Stimulated activated CD4-positive, alpha-beta T cell treated with anti-CD3 and anti-CD28 coated beads, Interleukin-2, amount 100 ng/mL, for 48 hours (primary cell): ENCODE measurements at regions not wholly inside any gene's neighbourhood (a gene's known extent, or its start where the extent isn't known, plus 50 kb on each side); places are given as distances from the start of the nearest gene placed in this dataset.
"Not testable (repeated sequence)": the region's sequence is repeated elsewhere in the genome, so short reads cannot be mapped to it uniquely, and the experiment has no call there.

Experiments
- DNase-seq, 2 donors: peaks; one replicate each; pipeline ENCODE4 v3.0.0-alpha.2; 2020

GRCh38 chr13:61358599-61358998 lies 57.0 kb downstream of the PCDH20 start:
- DNase-seq: no peak

- DNase-seq: no peak
These were observed 65.3 kb downstream of the PCDH20 start for GRCh38 chr13:61350341-61350740.

- DNase-seq: no peak
These were observed 76.5 kb downstream of the PCDH20 start for GRCh38 chr13:61339054-61339621.

- no peak for DNase-seq
These were observed 99.0 kb downstream of the PCDH20 start for GRCh38 chr13:61316647-61317046.

DNA sequence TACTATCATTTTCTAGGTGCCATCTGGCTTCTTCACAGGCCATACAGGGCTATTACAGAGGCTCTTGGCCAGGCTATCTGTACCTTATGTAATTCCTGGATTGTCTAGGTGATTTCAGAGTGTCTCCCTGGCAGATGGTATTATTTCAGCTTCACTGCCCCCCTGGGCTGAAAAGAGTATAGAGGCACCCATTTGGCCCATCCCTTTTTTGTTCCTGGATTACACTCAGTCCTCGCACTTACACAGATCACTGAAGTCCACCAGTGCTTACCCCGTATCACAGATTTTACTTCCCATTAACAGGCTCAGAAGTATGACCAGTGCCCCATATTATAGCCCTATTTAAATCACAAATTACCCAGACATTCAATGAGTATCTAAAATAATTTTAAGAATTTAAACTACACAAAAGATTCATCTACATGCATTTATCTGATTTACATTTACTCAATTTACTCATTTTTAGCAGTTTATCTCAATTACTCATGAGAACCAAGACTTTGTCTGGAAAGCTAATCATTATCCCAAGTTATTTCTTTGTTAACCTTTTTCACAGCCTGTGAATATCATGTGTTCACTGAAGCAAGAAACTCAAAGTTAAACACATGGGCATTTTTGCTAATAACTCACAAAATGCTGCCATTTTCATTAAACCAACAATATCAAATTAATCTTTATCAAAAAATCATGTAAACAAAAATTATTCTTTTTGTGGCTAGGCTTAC lies 121.0 kb downstream of the PCDH20 start:
- DNase-seq: no peak

GRCh38 chr13:61286148-61286745 lies 129.4 kb downstream of the PCDH20 start:
- DNase-seq: no peak

- DNase-seq: no peak
These were observed 137.9 kb downstream of the PCDH20 start for GRCh38 chr13:61277586-61278276.

DNA sequence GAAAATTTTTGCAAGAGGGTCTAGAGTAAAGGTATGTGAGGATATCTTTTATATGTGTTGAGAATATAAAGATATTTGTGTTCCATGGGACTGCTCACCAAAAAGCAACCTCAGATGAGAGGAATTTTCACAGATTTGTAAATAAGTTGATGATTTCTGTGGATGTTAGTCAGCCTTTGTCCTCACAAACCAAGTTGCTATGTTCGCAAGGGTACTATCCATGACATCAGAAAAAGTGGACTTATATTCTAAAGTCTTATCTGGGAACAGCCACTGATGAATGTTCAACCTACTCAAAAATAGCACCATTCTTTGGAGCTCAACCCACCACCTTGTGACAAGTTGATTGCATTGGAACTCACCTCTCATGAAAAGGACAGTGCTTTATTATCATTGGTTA lies 138.6 kb downstream of the PCDH20 start:
- DNase-seq: no peak

DNA sequence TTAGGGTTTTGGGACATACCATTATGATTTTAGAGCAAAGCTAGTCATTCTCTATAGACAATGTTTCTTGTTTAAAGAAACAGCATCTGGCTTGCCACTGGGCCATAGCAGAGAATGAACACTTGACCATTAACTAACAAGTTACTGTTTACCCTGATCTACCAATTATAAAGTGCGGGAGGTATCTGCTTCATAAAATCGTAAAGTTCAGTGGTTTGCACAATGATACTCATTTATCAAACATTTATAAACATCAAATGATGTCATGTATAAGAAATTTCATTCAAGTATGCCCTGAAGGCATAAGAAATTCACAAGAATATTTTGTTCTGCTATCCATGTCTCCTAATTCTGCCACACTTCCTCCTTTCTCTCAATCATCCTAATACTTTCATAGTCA lies 139.2 kb downstream of the PCDH20 start:
- no peak for DNase-seq

- no peak for DNase-seq
These were observed 139.9 kb downstream of the PCDH20 start for GRCh38 chr13:61275736-61276135.

- no peak for DNase-seq
These were observed 140.4 kb downstream of the PCDH20 start for GRCh38 chr13:61275251-61275650.

DNA sequence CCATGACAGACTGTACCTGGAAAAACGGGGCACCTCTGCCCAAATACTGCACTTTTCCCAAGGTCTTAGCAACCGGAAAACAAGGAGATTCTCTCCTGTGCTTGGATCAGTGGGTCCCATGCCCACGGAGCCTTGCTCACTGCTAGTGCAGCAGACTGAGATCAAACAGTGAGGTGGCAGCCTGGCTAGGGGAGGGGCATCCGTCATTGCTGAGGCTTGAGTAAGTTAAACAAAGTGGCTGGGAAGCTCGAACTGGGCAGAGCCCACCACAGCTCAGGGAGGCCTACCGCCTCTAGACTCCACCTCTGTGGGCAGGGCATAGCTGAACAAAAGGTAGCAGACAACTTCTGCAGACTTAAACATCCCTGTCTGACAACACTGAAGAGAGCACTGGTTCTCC lies 148.8 kb downstream of the PCDH20 start:
- not testable (repeated sequence) for DNase-seq

DNA sequence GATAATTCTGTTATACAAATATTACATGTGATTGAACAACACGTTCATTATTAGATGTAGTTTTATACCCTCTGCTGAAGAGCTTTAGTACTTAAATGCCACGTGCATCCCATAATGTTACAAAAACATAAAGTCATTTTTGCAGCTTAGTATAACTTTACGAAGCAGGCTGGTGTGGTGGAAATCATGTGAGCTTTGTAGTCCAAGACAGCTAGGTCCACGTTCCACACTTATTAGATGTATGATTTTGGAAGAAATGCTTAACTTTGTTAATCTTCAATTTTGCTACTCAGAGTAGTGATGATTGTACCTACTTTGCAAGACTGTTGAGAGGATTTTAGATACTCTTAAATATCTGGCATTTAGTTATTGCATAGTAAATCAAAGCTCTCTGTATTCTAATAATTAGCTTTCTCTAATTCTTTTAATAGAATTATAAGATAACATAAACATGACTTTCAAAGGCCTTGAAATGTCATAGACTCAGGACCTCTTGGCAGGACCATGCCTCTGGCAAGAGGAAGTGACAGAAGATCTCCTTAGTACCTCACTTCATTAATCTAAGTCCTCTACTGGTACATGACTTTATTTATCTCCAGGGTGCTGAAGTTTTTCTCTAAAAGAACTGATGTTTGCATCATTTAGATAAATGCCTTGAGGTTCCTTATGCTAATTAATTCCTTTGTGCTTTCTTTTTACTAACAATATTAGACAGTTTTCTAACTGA lies 153.7 kb downstream of the PCDH20 start:
- DNase-seq: no peak

GRCh38 chr13:61258185-61258584 lies 157.5 kb downstream of the PCDH20 start:
- no peak for DNase-seq

GRCh38 chr13:61255040-61255796 lies 160.4 kb downstream of the PCDH20 start:
- no peak for DNase-seq

DNA sequence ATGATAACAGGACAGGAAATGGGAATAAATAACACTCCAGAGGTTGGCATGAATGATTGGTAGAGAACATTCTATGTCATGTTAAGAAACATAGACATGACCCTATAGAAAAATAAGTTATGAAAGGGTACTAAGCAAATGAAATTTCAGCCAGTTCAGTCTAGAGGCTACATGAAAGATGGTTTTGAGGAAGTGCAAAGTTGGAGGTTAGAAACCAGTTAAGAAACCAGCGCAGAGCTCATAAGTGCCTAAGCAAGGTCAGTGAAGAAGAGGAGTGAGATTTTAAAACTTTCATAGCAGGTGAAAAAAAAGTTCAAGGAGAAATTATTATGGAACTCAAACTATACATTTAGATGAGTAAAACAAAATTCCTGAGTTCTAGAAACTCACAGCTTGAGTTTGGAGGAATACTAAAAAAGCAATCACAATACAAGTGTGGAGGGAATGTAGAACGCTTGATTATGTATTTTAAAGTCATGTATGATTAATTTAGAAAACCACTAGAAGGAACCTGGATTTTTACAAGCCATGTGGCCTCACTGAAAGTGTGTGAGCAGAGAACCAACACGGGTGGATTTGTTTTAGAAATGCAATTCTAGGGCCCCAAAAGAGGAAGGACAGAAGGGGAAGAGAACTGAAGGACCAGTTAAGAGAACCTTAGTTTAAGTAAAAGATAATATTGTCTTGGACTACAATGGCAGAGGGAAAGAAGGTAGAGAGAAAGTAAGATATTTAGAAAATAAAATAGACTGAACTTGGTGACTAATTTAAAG lies 162.4 kb downstream of the PCDH20 start:
- DNase-seq: no peak

GRCh38 chr13:61252213-61252612 lies 163.4 kb downstream of the PCDH20 start:
- DNase-seq: no peak

- DNase-seq: no peak
These were observed 168.3 kb downstream of the PCDH20 start for GRCh38 chr13:61247149-61247936.

- DNase-seq: no peak
These were observed 169.3 kb downstream of the PCDH20 start for GRCh38 chr13:61246351-61246750.

DNA sequence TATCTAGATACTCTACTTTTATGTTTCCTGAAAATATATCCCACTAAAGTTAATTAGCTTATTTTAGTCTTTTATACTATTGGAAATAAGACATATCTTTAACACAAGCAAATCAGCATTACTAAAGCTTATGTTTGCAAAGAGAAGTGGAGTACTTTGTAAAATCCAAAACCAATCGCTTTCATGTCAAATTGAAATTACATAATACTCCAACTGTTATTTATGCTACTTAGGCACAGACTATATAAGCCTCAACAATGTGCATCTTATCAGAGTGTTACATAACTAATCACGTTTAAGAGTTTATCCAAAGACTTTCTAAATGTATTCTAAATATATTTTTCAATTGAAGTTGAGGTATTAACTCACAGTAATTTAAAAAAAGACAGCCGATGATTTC lies 200.0 kb downstream of the PCDH20 start:
- no peak for DNase-seq

GRCh38 chr13:61215116-61215515 lies 200.5 kb downstream of the PCDH20 start:
- no peak for DNase-seq
